Medulla oblongata (tissue), 1 donor: ENCODE measurements at regions not wholly inside any gene's neighbourhood (a gene's known extent, or its start where the extent isn't known, plus 50 kb on each side); places are given as distances from the start of the nearest gene placed in this dataset.
A peak's percentile ranks its signal among the peaks of the same experiment; 100 is the strongest.
"Not testable (repeated sequence)": the region's sequence is repeated elsewhere in the genome, so short reads cannot be mapped to it uniquely, and the experiment has no call there.

Experiments used
- DNase-seq: peaks from one replicate; pipeline ENCODE4 v3.0.0-alpha.2; 2015; ENCODE audit errors: extremely low spot score

GRCh38 chr5:12141496-12141895 lies 237.2 kb upstream of the CTNND2 start:
- no peak for DNase-seq

- no peak for DNase-seq
Observed at GRCh38 chr5:12133520-12133919, 229.3 kb upstream of the CTNND2 start.

DNA sequence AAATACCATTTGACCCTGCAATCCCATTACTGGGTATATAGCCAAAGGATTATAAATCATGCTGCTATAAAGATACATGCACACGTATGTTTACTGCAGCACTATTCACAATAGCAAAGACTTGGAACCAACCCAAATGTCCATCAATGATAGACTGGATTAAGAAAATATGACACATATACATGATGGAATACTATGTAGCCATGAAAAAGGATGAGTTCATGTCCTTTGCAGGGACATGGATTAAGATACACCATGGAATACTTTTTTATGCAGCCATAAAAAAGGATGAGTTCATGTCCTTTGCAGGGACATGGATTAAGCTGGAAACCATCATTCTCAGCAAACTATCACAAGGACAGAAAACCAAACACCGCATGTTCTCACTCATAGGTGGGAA lies 226.8 kb upstream of the CTNND2 start:
- not testable (repeated sequence) for DNase-seq

DNA sequence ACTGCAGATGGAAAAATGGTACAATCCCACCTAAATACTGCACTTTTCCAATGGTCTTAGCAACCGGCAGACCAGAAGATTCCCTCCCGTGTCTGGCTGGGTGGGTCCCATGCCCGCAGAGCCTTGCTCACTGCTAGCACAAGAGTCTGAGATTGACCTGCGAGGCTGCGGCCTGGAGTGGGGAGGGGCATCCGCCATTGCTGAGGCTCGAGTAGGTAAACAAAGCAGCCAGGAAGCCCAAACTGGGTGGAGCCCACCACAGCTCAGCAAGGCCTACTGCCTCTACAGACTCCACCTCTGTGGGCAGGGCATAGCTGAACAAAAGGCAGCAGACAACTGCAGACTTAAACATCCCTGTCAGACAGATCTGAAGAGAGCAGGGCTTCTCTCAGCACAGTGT lies 221.6 kb upstream of the CTNND2 start:
- DNase-seq = no peak

GRCh38 chr5:12119657-12120056 lies 215.4 kb upstream of the CTNND2 start:
- DNase-seq = no peak

DNA sequence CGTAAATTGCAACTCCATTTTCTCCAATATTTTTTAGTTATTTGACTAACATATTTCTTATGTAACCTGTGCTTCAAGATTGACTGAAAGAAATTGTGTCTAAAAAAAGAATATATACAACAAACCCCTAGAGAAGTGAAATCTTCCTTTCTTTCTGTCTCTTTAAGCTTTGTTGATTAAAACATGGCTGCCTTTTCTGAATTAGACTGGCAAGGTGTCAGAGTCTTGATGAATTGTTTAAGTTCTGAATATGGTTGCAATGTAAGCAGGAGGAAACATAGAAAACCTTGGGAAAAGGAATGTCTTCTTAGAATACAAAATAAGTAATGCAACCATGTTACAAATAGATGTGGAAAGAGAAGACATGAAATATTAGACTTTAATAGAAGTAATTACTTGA lies 209.8 kb upstream of the CTNND2 start:
- no peak for DNase-seq

GRCh38 chr5:12113062-12113461 lies 208.8 kb upstream of the CTNND2 start:
- DNase-seq = no peak

DNA sequence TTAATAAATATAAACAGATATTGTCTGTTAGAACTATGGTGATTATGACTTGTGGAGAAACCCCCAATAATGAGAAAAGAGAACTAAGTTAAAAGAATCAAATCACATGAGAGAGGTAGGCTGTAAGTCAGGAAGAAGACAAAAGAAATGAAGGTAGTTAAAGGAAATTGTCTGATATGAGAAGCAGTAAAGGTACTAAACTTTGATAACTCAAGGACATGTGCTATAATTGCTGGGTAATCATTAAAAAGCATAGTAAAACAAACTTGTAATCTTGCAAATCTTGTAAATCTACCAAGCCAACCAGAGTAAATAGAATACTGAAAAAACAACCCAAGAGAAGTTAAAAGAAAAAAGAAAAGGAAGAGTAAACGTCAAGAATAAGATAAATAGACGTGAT lies 207.0 kb upstream of the CTNND2 start:
- no peak for DNase-seq

- DNase-seq = no peak
Observed at GRCh38 chr5:12110629-12111028, 206.4 kb upstream of the CTNND2 start.

DNA sequence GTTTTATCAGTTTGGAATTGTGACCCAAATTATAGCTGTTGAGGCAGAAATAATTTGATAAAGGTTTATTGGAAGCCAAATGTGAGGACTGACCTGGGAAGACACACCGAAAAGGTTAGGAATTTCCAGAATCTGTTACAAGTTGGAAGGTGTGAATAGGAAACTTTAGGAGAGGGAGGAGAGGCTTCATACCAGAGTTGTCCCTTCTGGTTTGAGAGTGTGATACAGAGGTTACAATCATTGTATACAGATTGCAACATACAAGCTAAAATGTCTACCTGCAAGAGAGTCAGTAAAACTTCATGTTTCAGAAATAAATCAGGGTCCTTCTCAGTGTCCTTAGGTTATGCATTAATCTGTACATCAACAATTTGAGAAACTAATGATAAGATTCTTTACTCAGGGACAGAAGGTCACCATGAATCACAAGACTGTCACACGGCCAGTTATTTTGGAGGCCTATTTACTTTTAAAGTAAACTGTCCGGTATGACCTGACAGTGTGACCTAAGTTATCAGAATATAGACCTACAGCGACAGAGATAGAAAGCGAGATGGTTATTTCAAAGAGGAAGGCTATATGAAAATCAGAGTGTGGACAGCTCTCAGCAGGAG lies 204.9 kb upstream of the CTNND2 start:
- DNase-seq = no peak

- DNase-seq = no peak
Observed at GRCh38 chr5:12102151-12102550, 197.9 kb upstream of the CTNND2 start.

DNA sequence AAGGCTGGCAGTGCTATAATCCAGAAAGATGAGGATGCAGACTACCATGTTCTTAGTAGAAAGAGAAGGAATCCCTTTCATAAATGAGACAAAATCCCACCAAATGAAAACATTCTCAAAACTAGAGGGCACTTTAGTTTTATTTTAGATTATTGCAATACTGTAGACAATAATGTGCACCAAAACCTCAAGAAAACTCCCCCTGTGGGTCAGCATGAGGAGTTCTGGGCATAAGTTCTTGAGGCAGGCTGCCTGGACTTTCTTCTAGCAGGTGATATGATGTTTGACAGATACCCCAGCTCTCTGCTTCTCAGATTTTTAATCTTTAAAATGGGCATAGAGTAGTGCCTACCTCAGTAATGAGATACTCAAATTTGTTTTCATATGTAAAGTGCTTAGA lies 196.3 kb upstream of the CTNND2 start:
- no peak for DNase-seq

- no peak for DNase-seq
Observed at GRCh38 chr5:12099296-12099695, 195.1 kb upstream of the CTNND2 start.

- no peak for DNase-seq
Observed at GRCh38 chr5:12095808-12096281, 191.6 kb upstream of the CTNND2 start.

GRCh38 chr5:12093586-12093985 lies 189.3 kb upstream of the CTNND2 start:
- no peak for DNase-seq

GRCh38 chr5:12080761-12081160 lies 176.5 kb upstream of the CTNND2 start:
- DNase-seq = no peak

DNA sequence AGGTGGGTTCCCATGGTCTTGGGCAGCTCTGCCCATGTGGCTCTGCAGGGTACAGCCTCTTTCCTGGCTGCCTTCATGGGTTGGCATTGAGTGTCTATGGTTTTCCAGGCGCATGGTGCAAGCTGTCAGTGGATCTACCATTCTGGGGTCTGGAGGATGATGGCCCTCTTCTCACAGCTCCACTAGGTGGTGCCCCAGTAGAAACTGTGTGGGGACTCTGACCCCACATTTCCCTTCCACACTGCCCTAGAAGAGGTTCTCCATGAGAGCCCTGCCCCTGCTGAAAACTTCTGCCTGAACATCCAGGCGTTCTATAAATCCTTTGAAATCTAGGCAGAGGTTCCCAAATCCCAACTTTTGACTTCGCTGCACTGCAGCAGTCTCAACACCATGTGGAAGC lies 174.0 kb upstream of the CTNND2 start:
- not testable (repeated sequence) for DNase-seq

GRCh38 chr5:12073426-12073825 lies 169.2 kb upstream of the CTNND2 start:
- DNase-seq = no peak

DNA sequence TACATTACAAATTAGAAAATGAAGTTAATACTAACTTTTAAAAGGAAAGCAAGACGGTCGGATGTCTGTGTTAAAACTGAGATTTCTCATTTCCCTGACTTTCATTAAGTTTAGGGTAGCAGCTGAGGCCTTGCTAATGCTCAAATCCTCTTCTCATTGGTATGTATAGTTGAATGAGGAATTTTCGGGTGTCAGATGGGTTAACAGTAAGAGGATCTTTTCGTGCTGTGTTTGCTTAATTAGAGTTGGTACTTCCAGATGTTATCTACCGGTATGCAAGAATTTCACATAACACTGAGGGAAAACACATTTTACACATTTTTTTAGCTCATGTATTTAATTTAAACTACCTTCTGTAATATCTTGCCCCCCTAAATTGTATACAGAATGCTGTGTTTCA lies 168.2 kb upstream of the CTNND2 start:
- DNase-seq = no peak

DNA sequence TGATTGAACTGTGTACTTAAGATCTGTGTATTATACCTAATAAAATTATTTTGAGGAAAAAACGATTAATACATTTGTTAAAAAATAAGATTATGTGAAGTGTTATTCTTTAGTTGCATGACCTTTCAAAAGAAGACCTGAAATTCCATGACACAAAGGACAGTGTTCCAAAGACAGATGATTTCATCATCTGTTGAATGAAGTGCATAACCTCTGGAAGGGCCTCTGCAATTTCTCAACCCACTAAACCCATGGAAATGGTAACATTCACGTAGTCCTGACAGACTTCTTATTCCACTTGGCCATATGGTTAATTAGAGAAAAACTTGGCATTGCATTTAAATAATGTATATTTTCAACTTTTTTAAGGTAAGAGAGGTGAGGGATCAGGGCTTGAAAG lies 167.2 kb upstream of the CTNND2 start:
- DNase-seq = no peak

DNA sequence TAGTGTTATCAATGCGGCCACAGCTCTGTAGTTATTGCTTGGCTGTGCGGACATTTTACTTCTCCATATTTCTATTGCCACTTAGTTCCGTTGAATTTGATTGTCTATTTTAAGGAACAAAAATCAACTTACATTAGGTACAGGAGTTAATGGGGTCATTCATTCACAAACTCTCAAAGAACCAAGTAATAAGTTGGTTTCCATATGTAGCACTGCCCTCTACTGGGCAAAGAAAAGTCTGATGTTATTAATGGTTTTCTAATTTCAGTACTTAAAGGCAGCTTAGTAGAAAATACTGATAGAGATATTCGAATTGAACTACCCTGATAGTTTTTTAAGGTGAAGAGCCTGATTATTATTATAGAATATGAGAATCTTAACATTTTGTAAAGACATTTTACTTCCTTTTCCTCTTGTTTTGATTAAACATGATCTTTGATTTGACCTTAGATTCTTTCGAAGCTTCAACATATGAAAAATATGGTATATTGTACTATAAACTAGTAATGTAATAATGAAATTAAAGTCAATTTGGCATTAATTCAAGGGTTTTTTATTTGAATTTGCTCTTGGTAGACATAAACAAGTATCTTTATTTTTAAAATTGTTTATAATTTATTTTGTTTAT lies 119.5 kb upstream of the CTNND2 start:
- DNase-seq = peak; percentile 74

GRCh38 chr5:12022444-12022843 lies 118.2 kb upstream of the CTNND2 start:
- no peak for DNase-seq

- no peak for DNase-seq
Observed at GRCh38 chr5:12019306-12019705, 115.1 kb upstream of the CTNND2 start.

DNA sequence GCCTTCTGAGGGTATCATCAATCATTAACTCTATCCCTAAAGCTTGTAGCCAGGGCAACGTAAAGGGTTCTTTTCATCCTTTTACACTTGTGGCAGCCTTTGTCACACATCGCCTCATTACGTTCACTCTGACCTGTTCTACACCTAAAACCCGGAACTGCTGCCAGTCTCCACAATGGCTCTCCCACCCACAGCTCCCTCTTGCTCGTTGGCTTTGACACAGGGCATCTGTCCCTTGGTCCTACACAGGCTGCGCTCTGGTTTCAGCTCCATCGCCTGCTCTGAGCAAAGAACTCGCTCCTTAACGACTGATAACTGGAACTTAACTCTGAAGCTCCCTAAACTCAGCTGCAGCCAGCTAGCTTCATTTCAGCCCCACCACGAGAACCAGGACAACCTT lies 112.8 kb upstream of the CTNND2 start:
- no peak for DNase-seq
